Ishikawa (cell line): ENCODE measurements at regions not wholly inside any gene's neighbourhood (a gene's known extent, or its start where the extent isn't known, plus 50 kb on each side); places are given as distances from the start of the nearest gene placed in this dataset.

ENCODE experiments used
- CREB1 ChIP-seq: IDR thresholded peaks from 2 replicates; pipeline ENCODE4 v1.6.1; 2012; ENCODE audit warnings: low read depth
- EP300 ChIP-seq: IDR thresholded peaks from 2 replicates; pipeline ENCODE4 v1.6.1; 2012; ENCODE audit warnings: borderline replicate concordance
- FOXM1 ChIP-seq: IDR thresholded peaks from 2 replicates; pipeline ENCODE4 v1.6.1; 2012; ENCODE audit warnings: low read depth, borderline replicate concordance
- MAX ChIP-seq: IDR thresholded peaks from 2 replicates; pipeline ENCODE4 v1.6.1; 2012
- NFIC ChIP-seq: IDR thresholded peaks from 2 replicates; pipeline ENCODE4 v1.6.1; 2012
- TAF1 ChIP-seq: IDR thresholded peaks from 2 replicates; pipeline ENCODE4 v1.6.1; 2012; ENCODE audit warnings: low read depth, mild to moderate bottlenecking
- TCF12 ChIP-seq: IDR thresholded peaks from 2 replicates; pipeline ENCODE4 v1.6.1; 2012; ENCODE audit warnings: low read depth
- TEAD4 ChIP-seq: IDR thresholded peaks from 2 replicates; pipeline ENCODE4 v1.6.1; 2012
- YY1 ChIP-seq: IDR thresholded peaks from 2 replicates; pipeline ENCODE4 v1.6.1; 2012; ENCODE audit warnings: low read depth
- ZBTB7A ChIP-seq: IDR thresholded peaks from 2 replicates; pipeline ENCODE4 v1.6.1; 2012; ENCODE audit warnings: low read depth
- TF ChIP-seq, protein P1 (sequence below): IDR thresholded peaks from 2 replicates; pipeline ENCODE4 v1.6.1; 2012; ENCODE audit warnings: low read depth, mild to moderate bottlenecking

DNA sequence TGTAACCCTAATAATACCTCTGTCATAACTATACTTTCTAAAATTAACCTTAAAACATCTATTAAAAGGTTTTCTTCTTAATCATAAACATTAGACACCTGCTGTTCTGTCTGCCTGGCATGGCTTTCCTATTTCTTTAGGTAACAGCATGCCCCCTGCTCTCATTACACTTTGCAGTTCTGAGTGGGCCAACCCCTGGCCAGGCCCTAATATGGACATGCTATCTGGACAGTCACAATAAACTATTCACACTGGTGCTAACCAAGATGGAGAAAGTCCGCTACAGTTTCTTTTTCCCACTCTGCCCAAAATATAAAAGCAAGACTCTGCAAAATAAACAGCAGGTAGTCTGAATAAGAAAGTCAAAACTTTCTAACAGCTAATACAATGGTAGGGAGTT lies 84.0 kb downstream of the ELAPOR2 start:
- TF ChIP-seq CREB1, result no peak
- TF ChIP-seq MAX, result no peak
- no peak for TF ChIP-seq TEAD4
- no peak for TF ChIP-seq EP300
- no peak for TF ChIP-seq FOXM1
- TF ChIP-seq TCF12, result no peak
- TF ChIP-seq YY1, result no peak
- TF ChIP-seq ZBTB7A, result no peak
- TF ChIP-seq, protein P1, sequence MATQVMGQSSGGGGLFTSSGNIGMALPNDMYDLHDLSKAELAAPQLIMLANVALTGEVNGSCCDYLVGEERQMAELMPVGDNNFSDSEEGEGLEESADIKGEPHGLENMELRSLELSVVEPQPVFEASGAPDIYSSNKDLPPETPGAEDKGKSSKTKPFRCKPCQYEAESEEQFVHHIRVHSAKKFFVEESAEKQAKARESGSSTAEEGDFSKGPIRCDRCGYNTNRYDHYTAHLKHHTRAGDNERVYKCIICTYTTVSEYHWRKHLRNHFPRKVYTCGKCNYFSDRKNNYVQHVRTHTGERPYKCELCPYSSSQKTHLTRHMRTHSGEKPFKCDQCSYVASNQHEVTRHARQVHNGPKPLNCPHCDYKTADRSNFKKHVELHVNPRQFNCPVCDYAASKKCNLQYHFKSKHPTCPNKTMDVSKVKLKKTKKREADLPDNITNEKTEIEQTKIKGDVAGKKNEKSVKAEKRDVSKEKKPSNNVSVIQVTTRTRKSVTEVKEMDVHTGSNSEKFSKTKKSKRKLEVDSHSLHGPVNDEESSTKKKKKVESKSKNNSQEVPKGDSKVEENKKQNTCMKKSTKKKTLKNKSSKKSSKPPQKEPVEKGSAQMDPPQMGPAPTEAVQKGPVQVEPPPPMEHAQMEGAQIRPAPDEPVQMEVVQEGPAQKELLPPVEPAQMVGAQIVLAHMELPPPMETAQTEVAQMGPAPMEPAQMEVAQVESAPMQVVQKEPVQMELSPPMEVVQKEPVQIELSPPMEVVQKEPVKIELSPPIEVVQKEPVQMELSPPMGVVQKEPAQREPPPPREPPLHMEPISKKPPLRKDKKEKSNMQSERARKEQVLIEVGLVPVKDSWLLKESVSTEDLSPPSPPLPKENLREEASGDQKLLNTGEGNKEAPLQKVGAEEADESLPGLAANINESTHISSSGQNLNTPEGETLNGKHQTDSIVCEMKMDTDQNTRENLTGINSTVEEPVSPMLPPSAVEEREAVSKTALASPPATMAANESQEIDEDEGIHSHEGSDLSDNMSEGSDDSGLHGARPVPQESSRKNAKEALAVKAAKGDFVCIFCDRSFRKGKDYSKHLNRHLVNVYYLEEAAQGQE, result no peak
- TF ChIP-seq NFIC, result no peak
- no peak for TF ChIP-seq TAF1
